ENCODE measurements at regions not wholly inside any gene's neighbourhood (a gene's known extent, or its start where the extent isn't known, plus 50 kb on each side); places are given as distances from the start of the nearest gene placed in this dataset.

DNA sequence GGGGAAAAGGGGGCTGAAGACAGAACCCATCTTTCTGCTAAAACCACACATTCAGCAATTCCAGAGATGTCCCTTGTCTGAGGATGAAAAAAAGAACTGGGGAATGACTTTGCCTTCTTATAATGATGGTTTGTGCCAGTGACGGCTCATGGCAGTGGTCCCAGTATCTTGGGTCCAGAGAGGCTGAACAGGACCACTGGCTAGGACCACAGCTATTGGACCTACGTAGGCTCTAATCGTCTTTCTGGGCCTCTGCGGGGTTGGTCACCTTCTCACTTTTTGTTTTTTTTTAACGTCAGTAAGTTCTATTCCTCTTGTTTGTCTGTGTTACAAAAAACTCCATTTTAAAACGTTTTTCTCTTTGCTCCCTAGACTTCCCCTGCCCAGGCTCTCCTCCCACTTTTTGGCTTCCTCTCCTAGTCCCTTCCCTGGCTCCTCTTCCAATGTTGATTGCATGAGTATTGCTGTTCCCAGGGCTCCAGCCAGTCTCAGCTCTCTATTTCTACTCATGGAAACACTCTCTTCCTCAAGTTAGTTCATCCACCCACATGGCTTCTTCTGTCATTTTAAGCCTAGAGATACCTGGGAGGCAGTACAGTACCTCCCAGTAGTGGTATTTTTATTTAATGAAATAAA, 52.6 kb upstream of the STX18 start:
- DNase-seq: no peak

DNA sequence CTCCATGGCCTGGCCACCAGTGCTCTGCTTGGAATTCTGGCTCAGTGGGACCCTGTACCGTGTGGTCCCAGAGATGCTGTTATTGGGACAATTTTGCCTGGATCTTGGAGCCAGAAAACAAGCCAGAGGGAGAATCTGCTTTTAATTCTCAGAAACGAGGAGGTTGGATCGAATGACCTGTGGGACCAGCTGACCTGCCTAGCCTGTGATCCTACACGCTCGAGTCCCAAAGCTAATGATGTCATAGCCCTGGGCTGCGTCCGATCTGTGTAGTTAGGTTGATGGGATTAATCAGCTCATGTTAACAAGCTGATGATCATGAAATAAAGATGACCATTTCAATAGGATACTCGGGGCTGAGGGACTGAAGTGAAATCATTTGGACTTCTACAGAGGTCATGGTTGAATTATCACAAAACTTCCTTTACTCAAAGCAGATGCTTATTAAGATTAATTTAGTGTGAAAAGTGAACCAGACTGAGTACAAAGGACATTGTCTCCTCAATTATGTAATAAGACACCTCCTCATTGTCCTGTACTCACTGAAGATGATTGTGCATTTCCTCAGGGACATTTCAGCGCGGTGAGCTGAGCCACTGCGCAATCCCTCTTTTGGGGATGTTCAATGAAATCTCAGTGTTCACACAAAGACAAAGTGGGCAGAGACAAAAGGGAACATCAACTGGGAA, 51.9 kb upstream of the STX18 start:
- no peak for DNase-seq

DNA sequence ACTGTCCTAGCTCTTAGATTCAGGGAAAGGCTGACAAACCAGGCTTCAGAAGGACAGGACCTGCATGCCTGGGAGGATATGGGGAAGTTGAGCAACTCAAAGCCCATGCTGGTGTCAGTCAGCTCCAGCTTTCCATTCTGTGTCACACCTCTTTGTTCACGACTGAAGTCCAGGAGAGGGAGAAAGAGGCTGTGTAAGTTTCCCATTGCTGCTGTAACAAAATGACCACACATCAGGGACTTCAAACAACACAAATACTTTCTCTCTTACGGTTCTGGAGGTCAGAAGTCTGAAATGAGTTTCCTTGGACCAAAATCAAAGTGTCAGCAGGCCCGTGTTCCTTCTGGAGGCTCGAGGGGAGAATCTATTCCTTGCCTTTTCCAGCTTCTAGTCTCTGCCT, 50.6 kb upstream of the STX18 start:
- no peak for DNase-seq

Measured in stimulated activated CD4-positive, alpha-beta T cell treated with anti-CD3 and anti-CD28 coated beads, Interleukin-4, amount 100 ng/mL, for 1 hour (primary cell).